ENCODE measurements at regions not wholly inside any gene's neighbourhood (a gene's known extent, or its start where the extent isn't known, plus 50 kb on each side); places are given as distances from the start of the nearest gene placed in this dataset.

DNA sequence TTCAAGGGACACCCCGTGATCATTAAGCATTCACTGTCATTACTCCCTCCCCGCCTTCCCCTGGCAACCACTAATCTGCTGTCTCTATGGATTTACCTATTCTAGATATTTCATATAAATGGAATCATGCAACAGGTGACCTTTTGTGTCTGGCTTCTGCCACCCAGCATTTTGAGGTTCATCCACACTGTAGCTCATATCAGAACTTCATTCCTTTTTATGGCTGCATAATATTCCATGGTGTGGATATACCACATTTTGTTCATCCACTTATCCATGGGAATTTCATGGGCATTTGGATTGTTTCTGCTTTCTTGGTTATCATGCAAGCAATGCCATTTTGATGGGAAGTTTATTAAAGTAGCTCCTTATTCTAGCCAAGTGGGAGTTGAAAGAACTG, 184.2 kb upstream of the VASH1 start:
- DNase-seq (ENCODE audit: low spot score), result no peak
- POLR2A ChIA-PET (ENCODE audit: low non-redundant PET), result no interaction called here
- CTCF ChIA-PET, result no interaction called here
- TF ChIP-seq, protein P1, sequence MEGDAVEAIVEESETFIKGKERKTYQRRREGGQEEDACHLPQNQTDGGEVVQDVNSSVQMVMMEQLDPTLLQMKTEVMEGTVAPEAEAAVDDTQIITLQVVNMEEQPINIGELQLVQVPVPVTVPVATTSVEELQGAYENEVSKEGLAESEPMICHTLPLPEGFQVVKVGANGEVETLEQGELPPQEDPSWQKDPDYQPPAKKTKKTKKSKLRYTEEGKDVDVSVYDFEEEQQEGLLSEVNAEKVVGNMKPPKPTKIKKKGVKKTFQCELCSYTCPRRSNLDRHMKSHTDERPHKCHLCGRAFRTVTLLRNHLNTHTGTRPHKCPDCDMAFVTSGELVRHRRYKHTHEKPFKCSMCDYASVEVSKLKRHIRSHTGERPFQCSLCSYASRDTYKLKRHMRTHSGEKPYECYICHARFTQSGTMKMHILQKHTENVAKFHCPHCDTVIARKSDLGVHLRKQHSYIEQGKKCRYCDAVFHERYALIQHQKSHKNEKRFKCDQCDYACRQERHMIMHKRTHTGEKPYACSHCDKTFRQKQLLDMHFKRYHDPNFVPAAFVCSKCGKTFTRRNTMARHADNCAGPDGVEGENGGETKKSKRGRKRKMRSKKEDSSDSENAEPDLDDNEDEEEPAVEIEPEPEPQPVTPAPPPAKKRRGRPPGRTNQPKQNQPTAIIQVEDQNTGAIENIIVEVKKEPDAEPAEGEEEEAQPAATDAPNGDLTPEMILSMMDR (conservative IDR thresholded peaks at IDR 0.05; ENCODE audit: low read depth), result no peak
- H3K27ac ChIP-seq, result no peak overlapping the region

DNA sequence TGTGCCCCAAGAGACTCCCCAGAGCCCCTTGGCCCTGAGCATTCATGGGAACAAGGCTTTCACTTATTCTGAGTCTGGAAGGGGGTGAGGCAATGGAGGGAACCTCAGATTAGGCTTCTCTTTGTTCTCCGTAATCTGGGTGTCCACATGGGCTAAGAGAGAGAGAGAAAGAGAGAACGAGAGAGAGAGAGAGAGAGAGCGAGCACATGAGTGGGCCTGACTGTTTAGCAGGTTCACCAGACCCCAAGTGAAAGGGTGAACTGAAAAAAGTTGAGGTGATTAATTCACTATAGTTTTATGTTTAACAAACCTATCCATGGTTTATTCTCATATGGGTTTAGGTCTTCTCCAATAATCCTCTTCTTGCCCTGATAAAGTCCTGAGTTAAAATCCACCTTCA, 183.4 kb upstream of the VASH1 start:
- ChIA-PET POLR2A (ENCODE audit: low non-redundant PET) (no interaction called here), CTCF (no interaction called here)
- no peak overlapping the region for H3K27ac ChIP-seq
- DNase-seq (ENCODE audit: low spot score), result no peak
- TF ChIP-seq, protein P1 (conservative IDR thresholded peaks at IDR 0.05; ENCODE audit: low read depth), result no peak

GRCh38 chr14:76580399-76580798, 180.9 kb upstream of the VASH1 start:
- no peak for DNase-seq (ENCODE audit: low spot score)
- no peak overlapping the region for H3K27ac ChIP-seq
- POLR2A ChIA-PET (ENCODE audit: low non-redundant PET), result no interaction called here
- CTCF ChIA-PET, result no interaction called here
- TF ChIP-seq, protein P1 (conservative IDR thresholded peaks at IDR 0.05; ENCODE audit: low read depth), result no peak

GRCh38 chr14:76580967-76581366, 180.3 kb upstream of the VASH1 start:
- POLR2A ChIA-PET (ENCODE audit: low non-redundant PET), result interaction anchor here (0.6 kb wide), 1 partner anchor 960 kb away, joined by 3 read pairs; no protein-coding TSS in a partner anchor
- DNase-seq (ENCODE audit: low spot score), result no peak
- TF ChIP-seq, protein P1 (conservative IDR thresholded peaks at IDR 0.05; ENCODE audit: low read depth), result no peak
- CTCF ChIA-PET, result interaction anchor here (0.5 kb wide), 1 partner anchor 110 kb away, joined by 3 read pairs; no protein-coding TSS in a partner anchor
- no peak overlapping the region for H3K27ac ChIP-seq

GRCh38 chr14:76581592-76581991, 179.7 kb upstream of the VASH1 start:
- CTCF ChIA-PET, result no interaction called here
- no peak overlapping the region for H3K27ac ChIP-seq
- DNase-seq (ENCODE audit: low spot score), result peak; percentile 5
- POLR2A ChIA-PET (ENCODE audit: low non-redundant PET), result interaction anchor here (0.6 kb wide), 1 partner anchor 959 kb away, joined by 3 read pairs; no protein-coding TSS in a partner anchor
- TF ChIP-seq, protein P1 (conservative IDR thresholded peaks at IDR 0.05; ENCODE audit: low read depth), result no peak

DNA sequence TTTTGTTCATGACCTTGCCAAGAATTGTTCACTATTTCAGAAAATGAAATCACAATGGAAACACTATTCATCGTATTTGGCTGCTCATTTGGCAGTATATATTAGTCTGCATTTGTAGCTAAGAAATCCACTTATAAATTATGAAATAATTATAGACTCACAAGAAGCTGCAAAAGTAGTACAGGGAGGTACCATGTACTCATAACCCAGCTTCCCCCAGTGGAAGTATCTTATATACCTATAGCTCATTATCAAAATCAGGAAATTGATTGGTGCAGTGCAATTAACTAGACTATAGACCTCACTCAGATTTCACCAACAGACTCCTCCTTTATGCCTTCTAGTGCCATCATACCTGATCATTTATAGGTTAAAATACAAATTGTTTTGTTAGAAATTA, 178.8 kb upstream of the VASH1 start:
- no peak overlapping the region for H3K27ac ChIP-seq
- no peak for DNase-seq (ENCODE audit: low spot score)
- TF ChIP-seq, protein P1 (conservative IDR thresholded peaks at IDR 0.05; ENCODE audit: low read depth), result no peak
- ChIA-PET CTCF (no interaction called here), POLR2A (ENCODE audit: low non-redundant PET) (no interaction called here)

DNA sequence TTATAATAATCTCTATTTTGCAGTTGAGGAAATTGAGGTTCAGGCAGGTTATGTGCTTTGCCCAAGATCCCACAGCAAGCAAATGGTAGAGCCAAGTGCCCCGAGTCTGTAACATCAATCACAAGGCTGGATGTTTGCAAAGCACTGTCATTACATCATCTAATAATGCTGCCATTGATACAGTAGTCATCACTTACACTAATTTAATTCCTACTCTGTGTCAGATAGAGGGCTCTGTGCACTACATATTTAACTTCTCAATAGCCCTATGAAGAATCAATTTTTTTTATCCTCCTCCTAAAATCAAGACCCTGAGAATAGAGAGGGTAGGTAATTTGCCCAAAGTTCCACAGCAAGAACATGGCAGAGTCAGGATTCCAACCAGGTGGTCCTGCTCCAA, 178.1 kb upstream of the VASH1 start:
- ChIA-PET CTCF (no interaction called here), POLR2A (ENCODE audit: low non-redundant PET) (no interaction called here)
- TF ChIP-seq, protein P1 (conservative IDR thresholded peaks at IDR 0.05; ENCODE audit: low read depth), result no peak
- H3K27ac ChIP-seq, result no peak overlapping the region
- DNase-seq (ENCODE audit: low spot score), result no peak

Measured in RWPE1 (cell line).